Hematopoietic multipotent progenitor cell treated with erythropoietin and hydrocortisone succinate and interleukin-3 and kit ligand, for 4 days (in vitro differentiated cells): ENCODE measurements at regions not wholly inside any gene's neighbourhood (a gene's known extent, or its start where the extent isn't known, plus 50 kb on each side); places are given as distances from the start of the nearest gene placed in this dataset.
"Not testable (repeated sequence)": the region's sequence is repeated elsewhere in the genome, so short reads cannot be mapped to it uniquely, and the experiment has no call there.

Source experiments
- DNase-seq: peaks from one replicate; pipeline ENCODE4 v3.0.0-alpha.2; 2015

DNA sequence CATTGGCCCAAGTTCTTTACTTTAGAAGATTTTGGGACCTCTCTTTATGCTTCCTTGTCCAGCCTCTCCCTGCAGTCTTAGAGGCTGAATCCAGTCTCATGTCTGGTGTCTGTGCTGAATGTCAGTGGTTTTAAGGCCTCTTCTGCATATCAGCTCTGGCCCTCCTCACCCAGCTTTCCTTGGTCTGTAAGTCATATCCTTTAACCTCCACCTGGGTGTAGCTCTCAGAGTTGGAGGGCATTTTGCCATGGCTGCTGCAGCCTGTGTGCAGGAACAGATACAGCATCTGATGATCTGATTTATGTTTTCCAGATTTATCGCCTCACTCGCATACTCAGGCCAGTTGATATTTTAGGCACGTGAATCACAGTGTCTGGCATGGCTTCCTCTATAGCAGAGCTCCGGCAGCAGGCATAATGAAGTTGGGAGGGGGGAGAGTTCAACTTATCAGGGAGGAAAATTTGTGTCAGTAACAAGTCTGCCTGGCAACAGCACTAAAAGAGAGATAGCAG lies 335.0 kb downstream of the PCNX1 start:
- DNase-seq: peak; percentile 60

DNA sequence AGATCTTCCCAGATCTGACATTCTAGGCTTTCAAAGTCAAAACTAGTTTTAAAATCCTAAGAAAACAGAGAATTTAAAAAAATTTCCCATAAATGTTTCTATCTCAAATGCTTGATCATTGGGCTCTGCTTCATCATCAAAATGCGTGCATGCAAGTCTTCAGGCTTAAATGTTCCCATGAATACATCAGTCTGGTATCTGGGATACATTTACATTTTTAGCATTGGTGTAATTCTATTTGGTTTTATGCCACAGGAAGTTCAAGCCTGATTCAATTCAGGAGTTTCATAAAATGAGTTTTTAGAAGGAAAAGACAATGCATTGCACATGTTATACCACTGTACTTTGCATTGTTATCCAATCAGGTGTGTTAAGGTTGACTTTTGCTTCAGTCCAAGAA lies 336.4 kb downstream of the PCNX1 start:
- DNase-seq: no peak

GRCh38 chr14:71244341-71244740 lies 337.1 kb downstream of the PCNX1 start:
- no peak for DNase-seq

- DNase-seq: peak; percentile 24
These were observed 338.6 kb downstream of the PCNX1 start for GRCh38 chr14:71245659-71246361.

DNA sequence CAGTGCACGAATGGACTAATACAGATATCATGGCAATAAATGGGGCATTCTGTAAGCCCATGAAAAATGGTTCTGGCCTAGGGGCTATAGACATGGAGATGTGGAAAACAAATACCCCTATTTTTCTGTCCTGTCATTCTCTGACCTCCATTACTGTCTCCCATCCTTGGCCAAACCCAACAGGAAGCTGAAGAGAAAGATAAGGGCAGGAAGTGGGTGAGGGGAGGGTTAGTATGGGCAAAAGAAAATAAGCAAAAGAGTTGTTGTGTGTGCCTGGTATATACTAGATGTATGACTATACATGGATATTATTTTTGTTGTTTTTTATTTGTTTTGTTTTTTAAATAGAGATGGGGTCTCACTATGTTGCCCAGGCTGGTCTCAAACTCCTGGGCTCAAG lies 339.3 kb downstream of the PCNX1 start:
- peak; percentile 83 for DNase-seq

- DNase-seq: no peak
These were observed 339.8 kb downstream of the PCNX1 start for GRCh38 chr14:71247106-71247505.

GRCh38 chr14:71248194-71248593 lies 340.9 kb downstream of the PCNX1 start:
- no peak for DNase-seq

GRCh38 chr14:71250347-71250746 lies 343.1 kb downstream of the PCNX1 start:
- DNase-seq: no peak

GRCh38 chr14:71250791-71251190 lies 343.5 kb downstream of the PCNX1 start:
- DNase-seq: peak; percentile 65

GRCh38 chr14:71254091-71254719 lies 346.9 kb downstream of the PCNX1 start:
- DNase-seq: not testable (repeated sequence)

GRCh38 chr14:71261206-71261605 lies 353.9 kb downstream of the PCNX1 start:
- peak; percentile 20 for DNase-seq

- no peak for DNase-seq
These were observed 355.2 kb downstream of the PCNX1 start for GRCh38 chr14:71262441-71262840.

DNA sequence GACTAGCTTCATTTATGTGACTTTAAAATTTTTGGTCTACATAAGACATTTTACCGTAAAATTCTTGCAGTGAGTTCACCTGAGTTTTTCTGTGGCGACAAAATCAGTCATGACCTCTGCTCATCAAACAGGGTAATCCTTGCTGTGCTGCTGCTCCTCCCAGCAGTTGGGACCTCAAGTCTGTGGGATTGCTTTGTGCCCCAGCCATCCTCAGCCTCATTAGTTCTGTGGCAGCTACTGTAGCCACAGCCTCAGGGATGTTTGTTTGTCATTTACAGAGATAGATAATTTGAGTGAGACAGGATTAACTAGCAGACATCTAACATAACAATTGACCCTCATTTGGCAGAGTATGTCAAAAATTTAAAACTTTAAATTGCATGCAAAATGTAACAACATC lies 357.0 kb downstream of the PCNX1 start:
- DNase-seq: no peak

GRCh38 chr14:71267007-71267513 lies 359.8 kb downstream of the PCNX1 start:
- DNase-seq: peak; percentile 33

DNA sequence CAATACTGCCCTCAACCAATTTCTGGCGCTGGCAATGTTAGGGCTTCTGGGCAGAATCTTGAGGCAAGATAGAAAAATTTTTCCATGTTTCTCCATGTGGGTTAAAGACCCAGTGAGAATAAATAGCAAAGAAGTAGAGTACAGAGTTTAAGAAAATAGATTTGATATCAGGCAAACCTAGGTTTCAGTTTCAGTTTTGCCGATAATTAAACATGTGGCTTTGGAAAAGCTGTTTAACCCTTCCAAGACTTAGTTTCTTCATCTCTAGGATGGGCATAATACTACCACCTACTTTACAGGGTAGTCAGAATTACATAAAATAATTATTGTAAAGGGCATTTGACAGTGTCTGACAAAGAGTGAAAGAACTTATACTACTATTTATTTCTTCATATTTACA lies 360.4 kb downstream of the PCNX1 start:
- DNase-seq: no peak

DNA sequence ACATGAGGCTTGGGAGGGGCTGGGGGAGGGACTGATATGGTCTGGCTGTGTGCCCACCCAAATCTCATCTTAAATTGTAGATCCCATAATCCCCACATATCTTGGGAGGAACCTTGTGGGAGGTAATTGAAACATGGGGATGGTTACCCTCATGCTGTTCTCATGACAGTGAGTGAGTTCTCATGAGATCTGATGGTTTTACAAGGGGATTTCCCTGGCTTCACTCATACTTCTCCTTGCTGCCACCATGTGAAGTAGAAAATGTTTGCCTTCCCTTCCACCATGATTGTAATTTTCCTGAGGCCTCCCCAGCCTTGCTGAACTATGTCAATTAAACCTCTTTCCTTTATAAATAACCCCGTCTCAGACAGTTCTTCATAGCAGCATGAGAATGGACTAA lies 362.9 kb downstream of the PCNX1 start:
- DNase-seq: no peak

DNA sequence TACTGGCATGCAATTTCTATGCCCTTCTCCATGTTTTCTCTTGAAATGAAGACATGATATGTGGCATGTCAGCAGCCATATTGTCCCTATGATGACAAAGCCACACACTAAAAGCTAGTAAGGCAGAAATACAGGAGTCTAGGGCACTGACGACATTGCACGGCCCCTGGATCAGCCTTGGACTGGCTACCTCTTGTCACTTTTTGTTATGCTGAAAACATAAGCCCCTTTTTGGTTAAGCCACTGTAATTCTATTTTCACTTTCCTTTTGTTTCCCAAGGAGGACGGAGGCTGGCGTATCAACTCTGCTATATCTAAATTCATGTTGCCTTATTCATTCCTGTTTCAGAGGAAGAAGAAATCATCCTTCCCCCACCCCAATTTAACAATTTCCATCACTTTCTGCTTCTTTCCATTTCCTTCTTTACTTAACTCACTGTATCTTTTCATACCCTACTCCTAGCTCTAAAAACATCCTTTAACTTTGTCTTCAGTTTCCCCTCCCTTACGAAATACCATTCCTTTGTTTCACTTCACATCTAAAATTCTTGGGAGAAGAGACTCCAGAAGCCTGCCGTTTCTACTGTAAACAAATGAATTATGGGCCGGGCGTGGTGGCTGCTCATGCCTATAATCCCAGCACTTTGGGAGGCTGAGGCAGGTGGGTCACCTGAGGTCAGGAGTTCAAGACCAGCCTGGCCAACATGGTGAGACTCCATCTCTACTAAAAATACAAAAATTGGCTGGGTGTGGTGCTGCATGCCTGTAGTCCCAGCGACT lies 364.1 kb downstream of the PCNX1 start:
- no peak for DNase-seq

DNA sequence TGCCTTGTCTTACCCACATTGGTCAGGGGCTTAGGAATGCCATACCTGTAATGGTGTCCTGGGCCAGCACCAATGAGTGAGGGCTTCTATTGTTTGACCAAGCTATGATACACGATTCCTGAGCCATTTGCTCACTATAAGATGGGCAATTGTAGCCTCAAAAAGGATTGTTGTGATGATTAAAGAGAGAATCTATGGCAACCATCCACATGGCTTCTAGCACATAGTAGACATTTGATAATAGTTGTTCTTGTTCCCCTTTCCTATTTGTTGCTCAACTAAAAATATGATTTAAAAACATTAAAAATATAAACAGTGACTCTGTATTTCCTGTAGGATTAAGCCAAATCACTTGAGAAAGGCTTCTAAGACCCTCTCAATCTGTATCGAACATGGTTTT lies 366.1 kb downstream of the PCNX1 start:
- DNase-seq: no peak

GRCh38 chr14:71284048-71284447 lies 376.8 kb downstream of the PCNX1 start:
- no peak for DNase-seq

DNA sequence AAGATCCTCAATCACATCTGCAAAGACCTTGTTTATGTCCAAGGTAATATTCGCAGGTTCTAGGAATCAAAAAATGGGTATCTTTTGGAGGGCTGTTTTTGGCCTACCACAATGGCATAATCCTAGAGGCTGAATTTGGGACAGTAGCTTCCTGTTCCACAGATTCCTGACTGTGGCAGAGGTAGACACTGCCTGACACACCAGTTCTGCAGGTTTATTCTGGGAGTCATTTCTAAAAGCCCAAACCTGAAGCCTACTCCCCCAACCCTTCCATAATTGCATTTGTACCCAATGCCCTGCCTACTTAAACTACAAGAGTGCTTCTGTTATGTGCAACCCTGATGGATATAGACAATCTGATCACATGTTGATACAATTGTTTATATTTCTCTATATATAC lies 378.9 kb downstream of the PCNX1 start:
- no peak for DNase-seq

GRCh38 chr14:71287567-71287966 lies 380.3 kb downstream of the PCNX1 start:
- no peak for DNase-seq

DNA sequence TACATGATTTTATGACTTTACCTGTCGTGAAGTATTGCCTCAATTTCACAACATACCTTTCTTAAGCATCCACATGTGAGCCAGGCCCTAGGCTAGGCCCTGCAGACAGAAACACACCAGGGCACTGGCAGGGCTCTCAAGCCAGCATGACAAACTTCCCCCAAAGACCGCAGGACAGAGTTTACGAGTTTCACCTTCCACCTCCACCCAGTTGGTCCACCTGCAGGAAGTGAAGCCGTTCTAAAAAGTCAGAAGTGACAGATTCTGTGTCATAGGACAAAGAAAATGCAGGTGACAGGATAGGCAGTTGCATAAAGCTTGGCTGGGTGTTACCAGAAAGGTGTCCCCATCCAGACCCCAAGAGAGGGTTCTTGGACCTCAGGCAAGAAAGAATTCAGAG lies 382.3 kb downstream of the PCNX1 start:
- DNase-seq: no peak

DNA sequence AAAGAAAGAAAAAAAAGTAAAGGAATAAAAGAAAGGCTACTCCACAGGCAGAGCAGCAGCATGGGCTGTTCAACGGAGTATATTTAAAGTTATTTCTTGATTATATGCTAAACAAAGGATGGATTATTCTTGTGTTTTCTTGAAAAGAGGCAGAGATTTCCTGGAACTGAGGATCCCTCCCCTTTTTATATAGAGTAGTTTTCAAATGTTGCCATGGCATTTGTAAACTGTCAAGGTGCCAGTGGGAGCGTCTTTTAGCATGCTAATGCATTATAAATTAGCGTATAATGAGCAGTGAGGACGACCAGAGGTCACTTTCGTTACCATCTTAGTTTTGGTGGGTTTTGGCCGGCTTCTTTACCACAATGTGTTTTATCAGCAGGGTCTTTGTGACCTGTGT lies 383.0 kb downstream of the PCNX1 start:
- DNase-seq: no peak
